ENCODE measurements at regions not wholly inside any gene's neighbourhood (a gene's known extent, or its start where the extent isn't known, plus 50 kb on each side); places are given as distances from the start of the nearest gene placed in this dataset.

DNA sequence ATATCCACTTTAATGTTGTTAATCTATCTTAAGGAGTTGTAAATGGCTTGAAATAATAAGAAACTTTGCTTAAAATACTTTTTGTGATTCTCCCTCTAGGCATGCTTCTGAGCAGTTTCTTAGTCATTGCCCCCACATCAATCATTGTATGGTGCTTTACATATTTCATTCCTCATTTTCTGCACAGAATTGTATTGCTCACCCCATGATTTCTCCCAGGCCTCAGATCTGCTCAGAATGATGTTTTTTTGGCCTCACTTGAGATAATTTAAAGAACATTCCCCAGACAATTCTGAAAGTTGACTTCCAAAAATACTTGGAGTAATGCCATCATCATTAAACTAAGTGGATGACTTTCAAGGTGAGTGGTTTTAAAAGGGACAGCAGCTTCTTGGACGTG, 82.1 kb upstream of the PRPS1L1 start:
- Histone ChIP-seq H2AFZ (ENCODE audit: low read depth, low read length) (no peak overlapping the region), H3K36me3 (replicated peaks; ENCODE audit: low read depth, low read length) (no peaks in the 10 kb centered on the region), H3K27ac (ENCODE audit: low read length) (no peak overlapping the region), H3K4me3 (ENCODE audit: low read length) (no peak overlapping the region), H3K9me3 (ENCODE audit: insufficient read depth, low read length) (no peaks in the 10 kb centered on the region), H3K9ac (ENCODE audit: low read length) (no peak overlapping the region), H3K4me1 (ENCODE audit: low read length) (no peaks in the 10 kb centered on the region), H3K79me2 (ENCODE audit: low read length) (no peaks in the 10 kb centered on the region), H4K20me1 (ENCODE audit: insufficient read depth, low read length) (no peaks in the 10 kb centered on the region), H3K27me3 (ENCODE audit: low read depth, low read length) (no peaks in the 10 kb centered on the region), H3K4me2 (ENCODE audit: low read length) (no peak overlapping the region)
- TF ChIP-seq EZH2phosphoT487 (IDR thresholded peaks at IDR 0.05; ENCODE audit: low read depth), result no peak
- TF ChIP-seq, protein P1, sequence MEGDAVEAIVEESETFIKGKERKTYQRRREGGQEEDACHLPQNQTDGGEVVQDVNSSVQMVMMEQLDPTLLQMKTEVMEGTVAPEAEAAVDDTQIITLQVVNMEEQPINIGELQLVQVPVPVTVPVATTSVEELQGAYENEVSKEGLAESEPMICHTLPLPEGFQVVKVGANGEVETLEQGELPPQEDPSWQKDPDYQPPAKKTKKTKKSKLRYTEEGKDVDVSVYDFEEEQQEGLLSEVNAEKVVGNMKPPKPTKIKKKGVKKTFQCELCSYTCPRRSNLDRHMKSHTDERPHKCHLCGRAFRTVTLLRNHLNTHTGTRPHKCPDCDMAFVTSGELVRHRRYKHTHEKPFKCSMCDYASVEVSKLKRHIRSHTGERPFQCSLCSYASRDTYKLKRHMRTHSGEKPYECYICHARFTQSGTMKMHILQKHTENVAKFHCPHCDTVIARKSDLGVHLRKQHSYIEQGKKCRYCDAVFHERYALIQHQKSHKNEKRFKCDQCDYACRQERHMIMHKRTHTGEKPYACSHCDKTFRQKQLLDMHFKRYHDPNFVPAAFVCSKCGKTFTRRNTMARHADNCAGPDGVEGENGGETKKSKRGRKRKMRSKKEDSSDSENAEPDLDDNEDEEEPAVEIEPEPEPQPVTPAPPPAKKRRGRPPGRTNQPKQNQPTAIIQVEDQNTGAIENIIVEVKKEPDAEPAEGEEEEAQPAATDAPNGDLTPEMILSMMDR (IDR thresholded peaks at IDR 0.05; ENCODE audit: low read depth, low read length), result no peak

DNA sequence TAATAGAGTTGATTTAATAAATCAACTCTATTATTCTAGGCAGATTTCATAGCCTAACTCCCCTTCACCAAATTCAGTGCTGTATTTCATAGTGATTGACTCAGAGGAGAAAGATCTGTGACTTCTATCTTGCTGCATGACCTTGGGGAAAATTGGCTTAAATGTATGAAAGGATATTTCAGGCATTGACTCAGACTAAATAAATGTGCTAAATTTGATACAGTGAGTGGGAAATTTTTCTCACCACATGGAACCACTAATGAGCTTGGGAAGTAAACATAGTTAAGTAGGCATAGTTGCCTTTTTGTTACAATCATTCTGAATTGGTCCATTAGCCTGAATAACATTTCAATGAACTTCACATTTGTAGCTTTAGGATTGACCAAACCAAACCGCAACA, 89.0 kb upstream of the PRPS1L1 start:
- Histone ChIP-seq H3K79me2 (ENCODE audit: low read length) (no peaks in the 10 kb centered on the region), H3K4me1 (ENCODE audit: low read length) (no peaks in the 10 kb centered on the region)

DNA sequence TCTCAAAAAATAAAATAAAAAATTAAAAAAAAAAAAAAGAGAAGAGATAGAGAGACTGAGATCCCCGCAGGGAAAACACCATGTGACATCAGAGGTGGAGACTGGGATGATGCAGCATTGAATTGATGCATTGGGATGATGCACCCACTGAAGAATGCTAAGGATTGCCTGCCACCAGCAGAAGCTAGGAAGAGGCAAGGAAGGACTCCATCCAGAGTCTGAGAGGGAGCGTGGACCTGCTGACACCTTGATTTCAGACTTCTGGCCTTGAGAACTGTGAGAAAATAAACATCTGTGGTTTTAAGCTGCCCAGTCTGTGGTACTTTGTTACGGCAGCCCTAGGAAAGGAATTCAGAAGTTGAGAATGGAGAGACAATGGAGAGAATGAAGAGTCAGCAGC, 89.8 kb upstream of the PRPS1L1 start:
- no peaks in the 10 kb centered on the region for H3K79me2 ChIP-seq (ENCODE audit: low read length)
- H3K27ac ChIP-seq (ENCODE audit: low read length), result no peak overlapping the region
- no peak overlapping the region for H3K4me3 ChIP-seq (ENCODE audit: low read length)
- no peak overlapping the region for H3K9ac ChIP-seq (ENCODE audit: low read length)
- H3K27me3 ChIP-seq (ENCODE audit: low read depth, low read length), result no peaks in the 10 kb centered on the region
- H4K20me1 ChIP-seq (ENCODE audit: insufficient read depth, low read length), result no peaks in the 10 kb centered on the region
- no peaks in the 10 kb centered on the region for H3K9me3 ChIP-seq (ENCODE audit: insufficient read depth, low read length)
- no peak overlapping the region for H2AFZ ChIP-seq (ENCODE audit: low read depth, low read length)
- TF ChIP-seq, protein P1 (IDR thresholded peaks at IDR 0.05; ENCODE audit: low read depth, low read length), result no peak
- no peak for TF ChIP-seq EZH2phosphoT487 (IDR thresholded peaks at IDR 0.05; ENCODE audit: low read depth)
- H3K36me3 ChIP-seq (replicated peaks; ENCODE audit: low read depth, low read length), result no peaks in the 10 kb centered on the region
- no peaks in the 10 kb centered on the region for H3K4me1 ChIP-seq (ENCODE audit: low read length)
- H3K4me2 ChIP-seq (ENCODE audit: low read length), result no peak overlapping the region

More for the DNA sequence above, 89.0 kb upstream of the PRPS1L1 start:
- no peak overlapping the region for H3K9ac ChIP-seq (ENCODE audit: low read length)
- H2AFZ ChIP-seq (ENCODE audit: low read depth, low read length), result no peak overlapping the region
- no peaks in the 10 kb centered on the region for H3K27me3 ChIP-seq (ENCODE audit: low read depth, low read length)
- H3K27ac ChIP-seq (ENCODE audit: low read length), result no peak overlapping the region
- no peaks in the 10 kb centered on the region for H4K20me1 ChIP-seq (ENCODE audit: insufficient read depth, low read length)
- no peak overlapping the region for H3K4me2 ChIP-seq (ENCODE audit: low read length)
- no peak overlapping the region for H3K4me3 ChIP-seq (ENCODE audit: low read length)
- TF ChIP-seq, protein P1 (IDR thresholded peaks at IDR 0.05; ENCODE audit: low read depth, low read length), result no peak
- TF ChIP-seq EZH2phosphoT487 (IDR thresholded peaks at IDR 0.05; ENCODE audit: low read depth), result no peak
- no peaks in the 10 kb centered on the region for H3K9me3 ChIP-seq (ENCODE audit: insufficient read depth, low read length)
- H3K36me3 ChIP-seq (replicated peaks; ENCODE audit: low read depth, low read length), result no peaks in the 10 kb centered on the region

DNA sequence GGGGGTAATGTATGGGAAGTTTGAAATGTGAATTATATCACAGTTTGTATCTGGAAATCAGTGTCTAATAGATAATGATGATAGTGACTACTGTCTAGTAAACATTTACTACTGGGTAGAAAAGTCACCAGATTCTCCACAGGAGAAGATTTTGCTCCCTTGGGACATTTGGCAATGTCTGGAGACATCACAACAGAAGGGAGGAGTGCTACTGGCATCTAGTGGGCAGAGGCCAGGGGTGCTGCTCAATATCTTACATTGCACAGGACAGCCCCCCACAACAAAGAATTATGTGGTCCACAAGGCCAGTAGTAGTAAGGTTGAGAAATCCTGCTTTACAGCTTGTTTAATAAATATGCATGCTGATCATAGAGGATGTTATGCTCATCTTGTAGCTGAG, 92.3 kb upstream of the PRPS1L1 start:
- Histone ChIP-seq H3K9ac (ENCODE audit: low read length) (no peak overlapping the region), H3K4me2 (ENCODE audit: low read length) (no peak overlapping the region), H3K36me3 (replicated peaks; ENCODE audit: low read depth, low read length) (no peaks in the 10 kb centered on the region), H3K4me3 (ENCODE audit: low read length) (no peak overlapping the region), H3K4me1 (ENCODE audit: low read length) (no peaks in the 10 kb centered on the region), H4K20me1 (ENCODE audit: insufficient read depth, low read length) (no peaks in the 10 kb centered on the region), H3K27ac (ENCODE audit: low read length) (no peak overlapping the region), H2AFZ (ENCODE audit: low read depth, low read length) (no peak overlapping the region), H3K27me3 (ENCODE audit: low read depth, low read length) (no peaks in the 10 kb centered on the region), H3K79me2 (ENCODE audit: low read length) (no peaks in the 10 kb centered on the region), H3K9me3 (ENCODE audit: insufficient read depth, low read length) (no peaks in the 10 kb centered on the region)
- TF ChIP-seq EZH2phosphoT487 (IDR thresholded peaks at IDR 0.05; ENCODE audit: low read depth), result no peak
- TF ChIP-seq, protein P1 (IDR thresholded peaks at IDR 0.05; ENCODE audit: low read depth, low read length), result peak; percentile 38
